ENCODE measurements at regions not wholly inside any gene's neighbourhood (a gene's known extent, or its start where the extent isn't known, plus 50 kb on each side); places are given as distances from the start of the nearest gene placed in this dataset.
"Not testable (repeated sequence)": the region's sequence is repeated elsewhere in the genome, so short reads cannot be mapped to it uniquely, and the experiment has no call there.

- TF ChIP-seq POLR2A (IDR thresholded peaks at IDR 0.05; ENCODE audit: low read depth, low read length); CTCF (conservative IDR thresholded peaks at IDR 0.05; ENCODE audit: low read depth, low read length); USF2 (IDR thresholded peaks at IDR 0.05; ENCODE audit: low read depth, low read length); RAD21 (IDR thresholded peaks at IDR 0.05; ENCODE audit: low read length); SMC3 (IDR thresholded peaks at IDR 0.05; ENCODE audit: low read depth, low read length); BHLHE40 (IDR thresholded peaks at IDR 0.05; ENCODE audit: low read depth, low read length); CEBPB (IDR thresholded peaks at IDR 0.05; ENCODE audit: low read depth, low read length); MAZ (IDR thresholded peaks at IDR 0.05; ENCODE audit: borderline replicate concordance, low read depth, low read length); MAFK (IDR thresholded peaks at IDR 0.05; ENCODE audit: low read depth, low read length); RCOR1 (IDR thresholded peaks at IDR 0.05; ENCODE audit: insufficient replicate concordance, low read length): not testable (repeated sequence)
Measured at GRCh38 chr4:177495626-177496025, 53.4 kb upstream of the AGA start.

Data from IMR-90 (cell line).